AG04449 (cell line): ENCODE measurements at regions not wholly inside any gene's neighbourhood (a gene's known extent, or its start where the extent isn't known, plus 50 kb on each side); places are given as distances from the start of the nearest gene placed in this dataset.

Source experiments
- CTCF ChIA-PET: fragments of 350-600 bp; formaldehyde crosslinking; extraction: SDS; loops from one replicate; lab custom pipeline; 2021; ENCODE audit warnings: antibody characterized with exemption; lab: Yijun Ruan, JAX
- POLR2A ChIA-PET: fragments of 400-600, 350-600 bp; formaldehyde crosslinking; extraction: SDS; loops from one replicate; lab custom pipeline; 2020; ENCODE audit warnings: antibody characterized with exemption, inconsistent platforms; lab: Yijun Ruan, JAX
- DNase-seq: peaks from one replicate; pipeline ENCODE4 v3.0.0-alpha.2; 2010; ENCODE audit warnings: low read depth, low spot score
- H3K4me3 ChIP-seq: 2 replicates; pipeline ENCODE4 v1.5.1; 2011; ENCODE audit warnings: low read depth, mild to moderate bottlenecking, control low read depth, low read length
- CTCF ChIP-seq: IDR thresholded peaks from one replicate; pipeline ENCODE4 v1.5.1; 2011; ENCODE audit warnings: mild to moderate bottlenecking, moderate library complexity, low read length, control low read depth, inconsistent platforms; ENCODE audit not compliant: insufficient read depth; ENCODE audit errors: missing control alignments

GRCh38 chr6:170028629-170029345 is 262.1 kb downstream of the DLL1 start:
- no peak overlapping the region for H3K4me3 ChIP-seq
- no peak for DNase-seq
- CTCF ChIA-PET = no interaction called here
- POLR2A ChIA-PET = no interaction called here
- no peak for TF ChIP-seq CTCF

- POLR2A ChIA-PET = no interaction called here
- CTCF ChIA-PET = no interaction called here
- no peak for DNase-seq
- TF ChIP-seq CTCF = no peak
- no peak overlapping the region for H3K4me3 ChIP-seq
Measured at GRCh38 chr6:170027647-170028043, 263.2 kb downstream of the DLL1 start.

GRCh38 chr6:170026751-170027646 is 263.9 kb downstream of the DLL1 start:
- no peak for TF ChIP-seq CTCF
- no peak for DNase-seq
- ChIA-PET POLR2A (no interaction called here), CTCF (no interaction called here)
- H3K4me3 ChIP-seq = no peak overlapping the region

GRCh38 chr6:170025935-170026750 is 264.7 kb downstream of the DLL1 start:
- TF ChIP-seq CTCF = no peak
- ChIA-PET POLR2A (no interaction called here), CTCF (no interaction called here)
- no peak overlapping the region for H3K4me3 ChIP-seq
- no peak for DNase-seq

DNA sequence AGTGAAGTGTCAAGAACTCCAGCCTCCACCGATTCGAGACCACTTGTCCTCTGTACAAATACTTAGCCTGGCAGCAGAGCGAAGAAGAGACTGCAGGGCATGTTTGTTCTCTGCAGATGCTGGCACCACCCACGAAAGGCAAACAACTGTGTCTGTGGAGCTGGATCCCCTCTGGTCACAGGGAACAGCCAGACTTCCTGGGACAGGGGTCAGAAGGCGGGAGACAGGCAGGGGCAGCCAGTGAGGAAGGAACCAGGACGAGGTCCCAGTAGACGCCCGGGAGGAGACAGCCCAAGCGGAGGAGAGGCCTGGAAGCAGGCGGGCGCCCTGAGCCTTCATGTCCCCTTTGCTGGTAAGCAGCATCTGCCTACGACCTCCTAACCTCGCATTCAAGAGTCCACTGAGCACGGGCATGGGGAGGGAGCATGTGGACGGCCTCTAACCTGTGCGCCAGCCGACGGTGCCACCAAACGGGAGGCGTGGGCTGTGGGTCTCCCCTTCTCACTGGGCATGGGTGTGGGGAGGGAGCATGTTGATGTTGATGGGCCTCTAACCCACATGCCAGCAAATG is 265.5 kb downstream of the DLL1 start:
- no peak overlapping the region for H3K4me3 ChIP-seq
- no peak for TF ChIP-seq CTCF
- CTCF ChIA-PET = no interaction called here
- POLR2A ChIA-PET = no interaction called here
- DNase-seq = no peak

DNA sequence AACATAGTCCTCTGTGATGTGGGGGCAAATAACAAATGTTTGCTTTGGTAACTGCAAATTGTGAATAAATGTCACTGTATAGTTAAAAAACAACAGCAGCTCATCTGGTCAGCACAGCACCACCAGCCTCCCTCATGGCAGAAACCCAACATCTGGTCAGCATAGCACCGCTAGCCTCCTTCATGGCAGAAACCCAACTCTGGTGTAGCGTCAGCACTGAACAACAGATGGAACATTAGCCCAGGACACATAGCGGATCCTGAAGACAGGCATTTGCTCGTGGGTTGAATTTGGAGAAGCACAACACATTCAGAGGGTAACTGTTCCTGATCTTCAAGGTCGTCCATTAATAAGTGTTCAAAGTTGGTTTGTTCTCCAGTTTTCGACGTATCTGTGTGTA is 265.9 kb downstream of the DLL1 start:
- POLR2A ChIA-PET = no interaction called here
- no peak for TF ChIP-seq CTCF
- DNase-seq = no peak
- no peak overlapping the region for H3K4me3 ChIP-seq
- CTCF ChIA-PET = no interaction called here
